NCI-H748 treated with DMSO at 0.1 percent for 48 hours (cell line): ENCODE measurements at regions not wholly inside any gene's neighbourhood (a gene's known extent, or its start where the extent isn't known, plus 50 kb on each side); places are given as distances from the start of the nearest gene placed in this dataset.
A peak's percentile ranks its signal among the peaks of the same experiment; 100 is the strongest.

Source experiments
- DNase-seq: peaks from one replicate; lab custom pipeline; 2025; lab: John Stamatoyannopoulos, UW

DNA sequence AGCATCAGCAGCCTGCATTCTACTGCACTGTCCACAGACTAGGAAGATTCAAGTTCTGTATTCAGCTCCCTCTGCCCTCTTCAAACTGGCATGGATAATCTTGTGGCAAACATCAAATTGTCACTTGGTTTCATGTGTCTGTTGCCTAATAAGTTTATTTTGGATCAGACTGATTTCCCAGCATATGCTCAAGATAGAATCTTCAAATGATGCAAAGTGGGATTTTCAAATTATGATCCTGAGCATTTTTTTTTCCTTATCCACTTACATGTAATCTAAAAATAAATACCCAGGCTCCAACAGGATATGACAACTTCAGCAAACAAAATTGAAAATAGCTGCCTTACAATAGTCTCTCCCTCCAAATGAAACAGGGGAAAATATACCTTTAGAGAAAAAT is 160.9 kb upstream of the VRK2 start:
- DNase-seq = no peak

DNA sequence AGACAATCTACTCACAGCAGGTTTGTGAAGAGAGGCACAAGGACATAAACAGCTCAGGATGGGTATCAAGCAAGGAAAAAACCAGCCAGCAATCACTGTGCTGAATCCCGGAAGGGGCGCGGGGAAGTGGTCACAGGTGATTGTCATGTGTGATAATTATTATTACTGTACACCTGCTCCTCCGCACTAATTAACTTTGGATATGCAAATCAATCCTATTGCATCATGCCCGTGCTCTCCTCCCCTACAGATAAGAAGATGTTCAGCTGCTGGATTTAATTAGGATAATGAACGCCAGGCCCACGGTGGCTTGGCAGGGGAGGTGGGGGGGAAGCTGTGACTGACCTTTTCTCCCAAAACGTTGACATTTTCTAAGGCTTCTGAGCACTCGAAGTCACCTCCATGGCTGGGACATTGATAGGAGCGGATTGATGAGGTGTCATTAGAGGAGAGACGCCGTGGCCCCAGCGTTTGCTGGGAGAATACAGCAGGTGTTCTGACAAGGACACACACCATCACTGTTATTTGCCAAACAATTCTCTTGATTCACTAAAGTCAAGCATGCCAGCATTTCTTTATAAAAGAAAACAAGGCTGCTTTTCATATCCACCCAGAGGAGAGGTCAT is 160.3 kb upstream of the VRK2 start:
- DNase-seq = peak; percentile 83

DNA sequence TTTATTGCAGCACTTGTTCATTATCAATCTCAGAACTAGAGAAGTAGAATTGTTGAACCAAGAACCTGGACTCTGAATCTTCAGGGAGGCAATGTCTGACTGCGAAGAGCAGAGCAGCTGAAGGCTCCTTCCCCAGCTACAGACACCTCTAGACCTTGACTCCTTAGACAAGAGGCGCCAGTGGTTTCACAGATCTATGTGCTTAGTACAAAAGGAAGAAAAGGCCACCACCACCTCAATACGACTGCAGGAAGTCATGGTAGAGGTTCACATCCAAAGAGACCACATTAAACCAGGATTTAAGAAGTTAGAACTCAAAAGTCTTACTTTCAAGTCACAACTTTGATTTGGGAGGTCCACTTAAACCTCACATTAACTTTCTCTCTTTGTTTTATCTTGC is 158.1 kb upstream of the VRK2 start:
- no peak for DNase-seq

DNA sequence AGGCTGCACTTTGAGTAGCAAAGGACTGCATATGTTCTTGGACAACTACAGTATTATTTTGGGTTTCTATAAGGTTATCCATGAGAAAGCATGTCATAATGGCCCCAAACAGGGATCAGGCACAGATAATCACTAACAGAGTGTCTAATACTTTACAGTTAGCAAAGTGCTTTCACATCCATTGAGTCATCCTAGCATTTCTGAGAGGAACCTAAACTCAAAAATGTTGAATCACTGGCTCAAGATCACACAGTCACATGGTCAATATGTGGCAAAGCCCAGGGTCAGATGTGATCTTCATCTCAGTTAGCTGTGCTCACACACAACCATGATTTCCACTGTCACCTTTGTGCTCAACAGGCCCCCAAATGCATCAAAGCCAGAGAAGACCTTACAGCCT is 156.1 kb upstream of the VRK2 start:
- DNase-seq = no peak

DNA sequence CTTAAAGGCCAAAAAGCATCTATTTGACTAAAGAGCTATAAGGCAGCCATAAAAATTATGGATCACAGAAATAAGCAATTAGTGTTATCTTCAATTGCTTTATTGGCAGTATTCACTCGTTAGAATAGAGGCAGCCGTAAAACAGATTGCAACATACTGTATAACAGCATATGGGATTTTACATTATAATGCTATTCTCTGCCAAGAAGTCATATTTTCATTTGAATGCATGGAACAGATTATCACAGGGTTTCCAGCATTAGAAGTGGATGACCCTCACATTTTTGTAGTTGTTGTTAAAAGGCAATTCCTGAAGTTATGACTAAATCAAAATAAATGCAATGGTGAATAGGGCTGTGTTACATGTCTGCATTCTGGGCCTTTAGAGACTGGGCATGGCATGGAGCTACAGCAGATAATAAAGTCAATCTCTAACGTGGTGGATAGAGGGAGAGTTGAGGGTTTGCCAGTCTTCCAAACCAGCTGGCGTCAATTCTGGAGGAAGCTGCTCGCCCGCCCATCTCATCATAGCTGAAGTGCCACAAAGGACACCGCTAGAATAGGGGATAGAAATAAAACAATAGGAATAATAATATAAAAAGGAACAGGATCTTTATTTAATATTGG is 155.4 kb upstream of the VRK2 start:
- DNase-seq = no peak

DNA sequence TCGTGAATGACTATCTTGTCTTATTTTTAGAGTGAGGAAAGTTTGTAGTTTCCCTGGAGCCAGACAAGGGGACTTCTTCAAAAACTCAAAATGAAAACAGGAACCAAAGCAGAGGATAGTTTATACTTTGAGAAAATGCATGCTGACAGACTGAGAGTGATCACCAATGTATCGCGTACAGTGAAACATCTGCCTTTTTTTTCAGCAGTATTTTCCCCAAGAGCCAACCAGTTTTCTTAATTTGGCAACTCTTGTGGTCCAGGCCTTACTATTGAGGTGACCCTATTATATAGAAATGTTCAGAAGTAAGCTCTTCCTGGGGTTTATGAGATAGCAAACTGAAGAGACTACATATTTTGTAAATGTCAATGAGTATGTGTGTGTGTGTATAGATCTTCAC is 153.7 kb upstream of the VRK2 start:
- no peak for DNase-seq

DNA sequence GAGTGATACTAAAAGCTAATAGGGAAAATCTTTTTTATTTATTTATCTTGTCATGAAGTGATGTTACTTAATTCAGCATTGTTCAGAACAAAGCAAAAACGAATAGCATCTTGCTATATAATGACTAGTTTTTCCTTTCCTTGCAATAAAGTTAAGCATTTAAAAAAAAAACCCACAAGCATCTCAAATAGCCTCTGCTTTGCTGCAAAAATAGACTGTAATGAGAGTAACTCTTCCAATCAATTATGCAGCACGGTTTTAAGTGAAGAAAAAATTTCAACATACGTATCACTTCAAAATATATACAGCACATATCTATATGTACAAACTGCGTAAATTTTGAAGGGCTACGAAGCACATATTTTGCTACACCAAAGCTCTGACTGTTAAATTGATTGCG is 153.3 kb upstream of the VRK2 start:
- DNase-seq = no peak

DNA sequence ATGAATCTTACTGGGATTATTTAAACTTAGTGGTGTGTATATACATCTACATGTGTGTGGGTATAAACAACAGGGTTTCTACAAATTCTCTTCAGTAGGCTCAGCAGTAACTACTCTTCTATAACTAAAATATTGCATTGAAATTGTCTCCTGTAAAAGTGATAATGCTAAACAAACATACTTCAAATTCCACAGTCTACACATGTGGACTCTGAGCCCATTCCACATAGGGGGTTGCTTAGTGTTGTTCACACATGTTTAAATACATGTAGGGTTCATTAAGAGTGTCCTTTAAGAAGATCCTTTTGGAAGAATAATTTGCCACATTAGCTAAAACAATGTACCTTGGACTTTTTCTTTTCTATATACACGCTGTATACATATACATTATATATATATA is 152.8 kb upstream of the VRK2 start:
- no peak for DNase-seq

DNA sequence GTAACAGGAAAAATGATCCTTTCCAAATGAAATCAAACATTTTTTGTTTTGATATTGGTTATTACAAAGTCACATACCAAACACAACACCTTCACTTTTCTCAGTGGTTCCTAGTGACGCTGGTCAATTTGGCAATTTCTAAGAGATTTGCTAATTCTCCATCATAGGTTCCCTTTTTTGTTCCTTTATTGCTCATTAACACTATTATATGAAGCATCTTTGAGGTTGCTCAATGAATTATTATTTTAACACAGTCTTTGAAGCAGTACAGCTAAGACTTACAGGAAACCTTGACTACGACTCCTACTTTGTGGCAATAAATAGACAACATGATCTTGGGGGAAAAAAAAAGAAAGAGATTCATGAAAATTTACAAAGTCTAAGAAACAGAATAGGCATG is 152.2 kb upstream of the VRK2 start:
- DNase-seq = no peak

DNA sequence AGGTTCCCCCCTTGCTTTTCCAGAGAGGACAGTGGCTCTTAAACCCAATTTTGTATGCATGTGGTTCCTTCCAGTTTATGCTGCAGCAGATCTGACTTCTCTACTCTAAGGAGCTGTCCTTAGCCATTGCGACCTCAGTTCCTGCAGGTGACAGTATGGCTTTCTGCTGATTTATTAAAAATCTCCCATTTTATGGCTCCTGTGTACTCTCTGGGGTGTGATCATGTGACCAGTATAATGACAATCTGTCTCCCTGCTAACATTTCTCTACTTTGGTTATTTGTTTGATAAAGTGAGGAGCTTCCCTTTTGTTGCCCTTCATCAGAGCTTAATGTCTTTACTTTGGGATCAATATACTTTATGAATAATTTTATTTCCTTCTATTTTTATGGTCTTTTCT is 148.7 kb upstream of the VRK2 start:
- DNase-seq = no peak

DNA sequence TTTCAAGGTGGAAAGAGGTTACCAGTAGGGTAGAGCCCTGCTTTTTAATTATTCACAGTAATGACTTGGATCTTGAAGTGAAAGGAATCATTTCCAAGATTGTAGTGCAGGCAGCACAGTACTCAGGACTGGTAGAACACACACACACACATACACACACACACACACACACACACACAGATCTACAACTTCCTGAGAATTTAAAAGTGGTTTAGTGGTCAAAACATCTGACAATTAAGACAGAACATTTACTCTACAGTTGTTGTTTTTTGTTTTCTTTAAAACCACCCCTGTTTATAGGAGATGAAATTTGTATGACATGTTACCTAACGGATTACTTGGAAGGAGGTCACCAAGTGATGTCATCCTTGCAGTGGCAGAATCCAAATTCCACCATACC is 146.7 kb upstream of the VRK2 start:
- no peak for DNase-seq

DNA sequence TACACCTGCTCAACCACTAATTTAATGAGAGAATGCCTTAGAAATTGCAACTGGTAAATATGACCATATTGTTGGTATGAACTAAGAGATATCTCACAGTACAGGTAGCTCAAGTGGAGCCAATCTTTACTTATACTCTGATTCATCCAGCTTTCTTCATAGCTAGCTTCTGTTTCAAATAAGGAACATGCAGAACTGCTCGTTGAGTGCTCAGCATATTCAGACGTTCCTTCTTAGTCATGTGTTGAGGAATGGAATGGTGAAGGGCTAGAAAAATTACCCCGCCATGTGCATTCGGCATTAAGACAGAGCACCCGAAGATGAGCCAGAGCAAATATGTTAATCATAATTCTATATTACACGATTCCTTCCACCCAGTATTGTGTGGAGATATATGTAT is 144.0 kb upstream of the VRK2 start:
- DNase-seq = no peak

DNA sequence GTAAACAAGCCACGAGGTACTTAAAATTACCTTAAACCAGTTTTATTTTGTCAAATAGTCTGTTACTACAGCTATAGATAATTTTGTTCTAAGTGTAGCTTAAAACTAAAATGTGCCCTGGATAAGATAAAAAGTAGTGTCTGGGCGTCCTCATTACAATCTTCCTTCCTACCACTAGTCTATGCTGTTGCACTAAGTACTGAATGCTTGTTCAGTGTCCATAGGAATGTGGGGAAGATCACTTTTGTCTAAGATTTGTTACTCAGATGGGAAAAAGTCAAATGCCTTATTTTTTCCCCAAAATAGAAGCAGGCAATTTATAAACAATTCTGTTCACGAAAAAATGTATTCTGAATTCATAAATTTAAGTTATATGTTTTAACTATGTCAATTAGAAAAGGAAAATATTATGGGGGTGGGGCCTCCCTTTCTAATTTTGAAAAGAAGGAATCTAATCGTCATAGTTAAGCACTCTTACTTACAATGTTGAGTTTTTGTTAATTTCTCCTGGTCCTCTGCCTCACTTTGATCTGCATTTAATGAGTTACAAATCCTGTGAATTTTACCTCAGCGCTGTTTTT is 140.4 kb upstream of the VRK2 start:
- DNase-seq = peak; percentile 9

DNA sequence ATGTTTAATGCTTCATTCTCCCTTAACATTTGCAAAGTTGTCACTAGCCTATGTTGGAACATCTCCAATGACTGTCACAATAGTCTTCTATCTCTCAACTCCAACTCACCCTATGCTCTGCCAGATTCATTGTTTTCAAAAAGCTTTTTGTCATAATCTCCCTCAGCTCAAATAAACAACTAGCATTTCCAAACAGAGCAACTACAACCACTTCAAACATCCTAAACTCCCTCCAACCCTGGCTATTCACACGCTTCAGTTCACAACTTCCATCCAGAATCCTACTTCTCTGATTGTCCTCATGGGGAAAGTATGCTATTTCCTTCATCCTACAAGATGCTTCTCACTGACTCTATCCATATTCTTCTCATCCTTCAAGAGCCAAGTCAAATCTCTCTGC is 139.2 kb upstream of the VRK2 start:
- DNase-seq = no peak

DNA sequence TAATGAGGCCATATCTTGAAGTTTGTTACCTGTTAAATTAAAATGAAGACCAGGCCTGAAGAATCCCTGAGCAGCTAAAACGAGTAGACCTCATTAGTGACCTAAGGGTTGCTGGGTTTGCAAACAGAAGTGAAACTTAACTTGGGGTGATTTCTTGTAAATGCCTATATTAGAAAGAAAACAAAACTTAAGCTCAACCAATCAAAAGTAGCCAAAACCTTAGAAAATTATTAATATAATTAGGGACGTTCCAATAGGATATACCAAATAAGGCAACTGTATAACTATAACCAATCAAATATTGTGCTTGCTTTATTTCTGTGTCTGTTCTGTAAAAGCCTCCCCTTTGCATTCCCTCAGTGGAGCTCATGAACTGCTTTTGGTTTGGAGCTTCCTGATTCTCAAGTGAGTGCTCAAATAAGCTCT is 137.9 kb upstream of the VRK2 start:
- no peak for DNase-seq

DNA sequence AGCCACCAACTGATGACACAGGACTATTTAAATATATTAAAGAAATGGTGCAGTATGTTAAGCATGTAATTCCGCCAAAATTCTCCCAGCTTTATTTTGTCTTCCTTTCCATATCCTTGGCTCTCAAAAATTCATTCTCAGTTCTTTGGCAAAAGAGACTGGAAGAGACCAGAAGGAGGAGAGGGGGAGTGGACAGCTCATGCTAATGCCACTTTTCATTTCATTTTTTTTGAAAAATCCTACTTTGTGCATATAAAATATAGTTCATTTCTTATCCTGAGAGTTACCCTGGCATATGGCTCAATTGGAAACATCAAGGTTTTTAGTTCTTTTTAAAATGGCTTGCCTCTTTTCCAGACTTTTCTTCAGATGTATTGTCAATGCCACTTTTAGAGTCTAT is 128.5 kb upstream of the VRK2 start:
- DNase-seq = no peak

DNA sequence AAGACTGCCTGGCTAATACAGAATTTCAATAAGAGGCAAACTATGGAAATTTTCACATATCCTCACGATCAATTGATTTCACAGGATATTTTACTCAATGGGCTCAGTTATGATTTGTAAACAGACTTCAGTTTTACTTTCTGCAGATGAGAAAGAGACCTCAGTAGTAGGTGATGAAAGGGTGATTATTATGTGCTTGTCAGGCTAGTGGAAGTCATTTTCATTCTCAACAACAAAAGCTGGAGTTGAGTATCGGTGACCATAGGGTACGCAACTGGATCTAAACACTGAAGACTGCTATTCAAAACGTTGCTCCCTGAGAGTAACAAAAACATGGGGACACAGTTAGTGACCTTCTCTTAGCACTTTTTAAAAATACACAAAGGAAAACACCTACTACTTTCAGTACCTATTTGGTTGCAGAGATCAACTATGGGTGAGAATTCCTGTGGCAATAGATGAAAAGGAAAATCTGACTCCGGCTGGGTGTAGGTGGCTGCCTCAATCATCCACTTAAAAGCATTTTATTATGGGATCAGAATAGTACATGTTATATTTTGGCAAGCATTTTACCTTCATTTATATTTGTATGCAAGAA is 126.2 kb upstream of the VRK2 start:
- no peak for DNase-seq

DNA sequence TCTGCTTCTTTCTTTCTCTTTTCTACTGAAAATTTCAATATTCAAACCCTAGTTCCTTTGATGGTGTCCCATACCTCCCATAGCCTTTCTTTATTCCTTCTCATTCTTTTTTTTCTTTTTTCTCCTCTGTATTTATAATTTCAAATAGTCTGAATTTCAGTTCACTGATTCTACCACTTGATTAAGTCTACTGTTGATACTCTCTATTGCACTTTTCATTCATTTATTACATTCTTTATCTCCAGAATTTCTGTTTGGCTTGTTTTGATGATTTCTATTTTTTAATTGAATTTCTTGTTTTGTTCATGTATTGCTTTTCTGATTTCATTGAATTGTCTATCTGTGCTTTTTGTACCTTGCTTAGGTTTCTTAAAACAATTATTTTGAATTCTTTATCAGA is 111.9 kb upstream of the VRK2 start:
- DNase-seq = no peak

DNA sequence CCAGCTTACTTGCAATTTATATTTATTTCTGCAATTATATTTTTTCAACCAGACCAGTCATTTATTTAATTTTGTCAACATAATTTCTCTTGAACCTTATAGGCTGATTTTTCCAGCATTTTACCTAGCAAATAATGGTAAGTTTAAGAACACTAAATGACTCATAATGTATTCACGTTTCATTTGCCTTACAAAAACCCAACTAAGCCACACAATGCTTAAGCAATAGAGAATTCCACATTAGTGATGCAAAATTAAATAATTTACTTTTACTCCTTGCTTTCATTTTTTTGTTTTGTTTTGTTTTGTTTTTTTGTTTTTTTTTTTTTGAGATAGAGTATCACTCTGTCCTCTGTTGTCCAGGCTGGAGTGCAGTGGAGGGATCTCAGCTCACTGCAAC is 110.4 kb upstream of the VRK2 start:
- no peak for DNase-seq

DNA sequence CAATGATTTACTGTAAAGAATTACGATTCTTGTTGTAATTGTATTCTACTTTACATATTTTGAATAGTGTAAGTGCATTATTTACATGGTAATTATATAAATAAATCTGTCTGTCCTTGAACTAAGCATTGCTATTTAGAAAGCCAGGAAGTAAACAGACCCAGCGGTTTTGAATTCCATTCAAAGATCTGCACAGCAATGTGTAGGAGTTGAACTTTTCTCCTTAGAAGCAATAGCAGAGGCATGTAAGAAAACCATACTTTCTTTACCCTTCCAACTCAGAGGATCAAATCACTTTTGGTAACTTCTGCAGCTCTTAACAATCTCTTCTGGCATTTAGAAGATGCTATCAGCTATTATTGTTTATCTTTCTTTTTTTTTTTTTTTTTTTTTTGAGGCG is 109.2 kb upstream of the VRK2 start:
- DNase-seq = no peak

DNA sequence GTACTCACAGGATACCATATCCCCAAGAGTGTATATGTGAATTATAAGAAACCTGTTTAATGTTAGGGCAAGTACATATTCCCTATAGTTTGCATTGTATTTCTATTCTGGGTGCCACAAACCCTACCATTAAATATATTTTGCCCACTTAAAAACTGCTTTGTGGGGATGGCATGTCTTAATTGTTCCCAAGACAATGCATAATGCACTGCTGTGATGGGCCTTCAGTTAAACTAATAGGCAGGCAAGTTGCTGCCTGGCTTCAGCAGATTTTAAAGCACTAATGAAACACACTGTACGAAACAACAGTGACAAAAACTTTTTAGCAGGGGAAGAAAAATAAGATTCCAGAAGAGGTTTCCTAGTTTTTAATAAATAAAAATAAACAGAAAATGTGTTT is 104.8 kb upstream of the VRK2 start:
- no peak for DNase-seq

DNA sequence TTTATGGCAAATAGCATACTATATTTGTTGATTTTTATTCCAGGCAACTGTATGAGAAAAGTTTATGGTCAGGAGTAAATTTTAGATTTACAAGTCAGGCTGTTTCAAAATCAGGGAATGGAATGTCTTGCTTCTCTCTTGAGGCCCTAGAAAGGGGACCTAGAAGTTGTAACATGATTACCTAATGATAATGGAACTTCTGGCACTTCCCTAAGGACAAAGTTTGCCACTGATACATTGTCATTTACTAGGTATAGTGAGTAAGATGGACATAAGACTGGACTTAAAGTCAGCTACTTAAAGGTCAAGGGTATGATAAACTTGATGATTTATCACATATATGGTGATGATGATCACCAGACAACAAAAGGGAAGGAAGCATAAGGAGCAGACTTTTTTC is 103.3 kb upstream of the VRK2 start:
- no peak for DNase-seq

DNA sequence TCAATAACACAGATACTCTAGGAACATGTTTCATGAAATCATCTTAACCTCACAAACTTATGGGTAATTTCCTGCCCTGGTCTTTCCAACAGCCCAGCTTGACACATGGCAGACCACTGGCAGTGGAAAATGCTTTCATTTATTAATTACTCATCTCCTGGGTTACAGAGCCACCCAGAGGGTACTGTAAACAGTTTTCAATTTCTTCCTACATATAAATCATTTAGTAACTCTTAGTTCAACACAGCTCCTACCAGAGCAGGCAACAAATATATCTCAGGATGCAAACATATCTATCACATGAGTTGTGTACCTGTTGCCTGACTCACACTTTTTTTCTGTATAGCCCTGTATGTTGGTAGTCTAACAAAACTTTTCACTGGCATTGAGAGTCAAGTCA is 99.2 kb upstream of the VRK2 start:
- DNase-seq = no peak

DNA sequence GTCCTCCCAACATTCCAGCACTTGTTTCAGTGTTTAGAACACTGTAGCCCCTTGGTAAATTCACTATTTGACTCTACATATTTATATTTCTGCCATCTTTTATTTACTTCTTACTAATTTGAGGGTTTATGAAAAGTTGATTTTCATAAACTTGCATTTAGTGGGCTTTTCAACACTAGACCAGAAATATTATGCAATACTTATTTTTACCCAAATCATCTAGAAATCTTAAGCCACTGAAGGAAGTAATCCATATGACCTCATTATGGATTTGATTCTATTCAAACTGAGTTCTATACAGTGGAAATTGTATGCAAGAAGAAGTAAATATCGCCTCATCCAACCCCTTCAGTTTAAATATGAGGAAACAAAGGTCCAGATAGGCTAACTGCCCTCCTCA is 92.6 kb upstream of the VRK2 start:
- no peak for DNase-seq
